NCI-H1930 (cell line): ENCODE measurements at regions not wholly inside any gene's neighbourhood (a gene's known extent, or its start where the extent isn't known, plus 50 kb on each side); places are given as distances from the start of the nearest gene placed in this dataset.
"Not testable (repeated sequence)": the region's sequence is repeated elsewhere in the genome, so short reads cannot be mapped to it uniquely, and the experiment has no call there.

Experiments used
- DNase-seq, 2 experiments: peaks; one replicate each; lab custom pipeline; 2025; lab: John Stamatoyannopoulos, UW

DNA sequence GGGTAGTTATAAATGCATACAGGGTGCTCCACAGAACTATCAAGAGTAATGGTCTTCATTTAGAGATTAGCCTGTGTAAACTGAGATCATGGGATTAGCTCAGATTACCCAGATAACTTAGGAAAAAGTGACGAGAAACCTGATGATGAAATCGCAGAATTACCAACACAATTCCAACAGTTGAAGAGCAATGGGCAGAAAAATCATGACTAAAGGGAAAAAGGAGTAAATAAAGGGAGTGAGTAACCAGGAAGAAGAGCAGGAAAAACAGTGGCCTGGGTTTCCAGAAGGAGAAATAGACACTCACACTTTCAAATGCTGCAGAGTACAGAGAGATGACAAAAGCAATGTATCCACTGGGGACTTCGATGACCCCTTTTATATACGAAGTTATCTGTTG lies 817.3 kb downstream of the TRIML1 start:
- no peak for DNase-seq

GRCh38 chr4:188958346-188958745 lies 819.1 kb downstream of the TRIML1 start:
- no peak for DNase-seq

DNA sequence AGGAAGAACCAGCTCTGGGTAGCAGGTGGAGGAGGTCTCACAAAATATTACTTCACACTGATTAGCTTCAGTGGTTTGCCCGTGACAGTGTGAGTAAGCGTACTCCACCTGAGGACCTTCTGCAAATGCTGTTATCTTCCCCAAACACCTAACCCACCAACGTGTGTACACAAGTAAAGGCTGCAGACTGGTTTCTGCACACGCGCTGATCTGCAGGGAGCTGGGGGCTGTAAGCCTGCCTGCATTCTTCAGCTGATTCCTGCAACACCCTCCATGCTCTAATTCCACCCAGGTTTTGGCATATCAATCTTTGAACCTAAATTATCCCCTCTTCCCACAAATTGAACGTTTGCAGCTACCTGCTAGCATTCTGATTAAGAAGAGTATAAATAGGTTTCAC lies 820.2 kb downstream of the TRIML1 start:
- no peak for DNase-seq

GRCh38 chr4:188960411-188961093 lies 821.3 kb downstream of the TRIML1 start:
- no peak for DNase-seq

DNA sequence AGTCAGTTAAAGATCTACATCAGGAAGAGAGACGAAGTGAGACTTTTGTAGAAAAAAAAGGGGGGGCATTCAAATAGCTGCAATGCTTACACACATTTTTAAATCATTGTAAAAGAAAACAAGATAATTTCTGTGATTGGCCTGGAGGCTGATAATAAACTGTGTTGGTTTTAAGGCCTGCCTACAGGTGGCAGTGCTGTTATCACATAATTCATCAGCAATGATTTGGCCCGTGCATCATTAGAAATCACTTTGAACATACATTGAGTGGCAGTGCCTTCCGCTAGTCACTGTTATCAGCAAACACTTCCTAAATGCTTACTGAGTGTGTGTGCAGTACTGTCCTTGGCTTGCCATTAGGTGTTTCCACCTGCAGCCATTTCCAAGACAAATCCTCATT lies 831.9 kb downstream of the TRIML1 start:
- no peak for DNase-seq

- DNase-seq: no peak
Observed at GRCh38 chr4:188975271-188975670, 836.0 kb downstream of the TRIML1 start.

DNA sequence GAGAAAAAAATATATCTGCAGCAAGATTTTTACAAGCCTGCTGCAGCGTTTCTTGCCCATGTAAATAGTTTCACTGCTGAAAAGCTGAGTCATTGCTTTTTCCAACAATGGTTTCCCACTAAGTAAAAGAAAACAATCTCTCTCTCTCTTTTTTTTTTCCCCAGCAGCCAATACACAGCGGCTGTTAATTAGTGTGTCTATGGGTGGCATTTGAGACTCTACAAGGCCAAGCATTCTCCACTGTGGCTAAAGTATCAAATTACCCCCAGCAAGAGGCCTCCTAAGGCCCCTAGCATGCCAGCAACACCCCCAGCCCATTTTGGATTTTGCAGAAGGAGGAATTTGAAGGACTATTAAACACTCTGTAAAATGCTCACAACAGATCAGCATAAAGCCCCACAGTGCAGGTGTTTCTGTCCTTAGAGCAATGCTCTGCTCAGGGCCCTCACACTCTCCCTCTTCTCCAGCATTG lies 837.4 kb downstream of the TRIML1 start:
- DNase-seq: peak in 1 of 2 experiments; percentile 18

DNA sequence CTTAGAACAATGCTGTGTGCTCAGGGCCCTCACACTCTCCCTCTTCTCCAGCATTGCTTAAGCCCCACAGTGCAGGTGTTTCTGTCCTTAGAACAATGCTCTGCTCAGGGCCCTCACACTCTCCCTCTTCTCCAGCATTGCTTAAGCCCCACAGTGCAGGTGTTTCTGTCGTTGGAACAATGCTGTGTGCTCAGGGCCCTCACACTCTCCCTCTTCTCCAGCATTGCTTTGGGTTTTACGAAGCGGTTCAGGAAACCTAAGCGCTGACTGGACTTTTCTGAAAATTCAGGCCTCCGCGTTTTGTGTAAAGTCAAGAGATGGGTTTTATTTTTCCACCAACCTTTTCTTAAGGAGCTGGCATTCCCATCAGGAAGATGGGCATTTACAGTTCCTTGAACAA lies 838.0 kb downstream of the TRIML1 start:
- not testable (repeated sequence) for DNase-seq

- DNase-seq: no peak
Observed at GRCh38 chr4:188984518-188984917, 845.3 kb downstream of the TRIML1 start.

DNA sequence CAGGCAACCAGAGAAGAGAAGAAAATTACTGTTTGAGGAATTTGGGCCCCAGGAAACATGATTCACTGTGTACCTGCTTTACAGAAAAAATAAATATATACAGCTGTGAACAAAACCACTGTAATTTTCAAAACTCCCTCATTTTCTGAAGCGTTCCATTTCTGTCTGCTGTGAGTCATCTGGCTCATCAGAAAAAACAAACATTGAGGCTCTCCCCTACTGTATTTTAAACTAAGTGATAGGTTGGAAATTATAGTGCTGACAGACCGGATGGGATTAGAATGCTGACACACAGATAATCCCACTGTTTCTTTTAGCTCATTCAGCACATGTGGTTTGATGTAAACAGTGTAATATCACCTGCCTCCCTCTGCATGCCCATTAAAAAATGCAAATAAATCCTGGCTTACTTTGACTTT lies 847.0 kb downstream of the TRIML1 start:
- DNase-seq: peak; percentile 39 to 76

DNA sequence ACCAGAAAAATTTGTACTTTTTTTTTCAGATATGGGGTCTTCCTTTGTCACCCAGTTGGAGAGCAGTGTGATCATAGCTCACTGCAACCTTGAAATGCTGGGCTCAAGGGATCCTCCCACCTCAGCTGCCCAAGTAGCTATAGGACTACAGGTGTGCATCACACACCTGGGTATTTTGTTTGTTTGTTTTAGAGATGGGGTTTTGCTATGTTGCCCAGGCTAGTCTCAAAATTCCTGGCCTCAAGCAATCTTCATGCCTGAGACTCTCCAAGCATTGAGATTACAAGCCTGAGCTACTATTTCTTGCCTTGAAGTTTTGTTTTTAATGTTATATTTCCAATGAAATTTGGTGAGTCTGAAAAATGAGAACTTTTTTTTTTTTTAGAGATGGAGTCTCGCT lies 847.8 kb downstream of the TRIML1 start:
- no peak for DNase-seq

DNA sequence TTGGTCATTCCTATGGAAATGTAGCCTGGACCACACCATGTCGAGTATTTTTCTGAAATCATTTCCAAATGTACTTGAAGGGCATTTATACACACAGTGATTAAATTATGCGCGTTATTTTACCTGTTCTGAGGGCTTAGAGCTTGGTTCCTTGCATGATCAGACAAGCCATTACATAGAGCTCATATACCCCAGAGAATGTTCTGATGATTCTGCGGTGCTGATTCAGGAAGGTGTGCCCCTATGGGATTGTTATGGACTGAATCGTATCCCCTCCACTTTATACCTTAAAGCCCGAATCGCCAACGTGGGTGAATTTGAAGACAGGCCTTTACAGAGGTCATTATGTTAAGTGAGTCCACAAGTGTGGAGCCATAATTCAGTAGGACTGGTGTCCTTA lies 848.9 kb downstream of the TRIML1 start:
- DNase-seq: no peak

GRCh38 chr4:188989371-188989770 lies 850.1 kb downstream of the TRIML1 start:
- no peak for DNase-seq

DNA sequence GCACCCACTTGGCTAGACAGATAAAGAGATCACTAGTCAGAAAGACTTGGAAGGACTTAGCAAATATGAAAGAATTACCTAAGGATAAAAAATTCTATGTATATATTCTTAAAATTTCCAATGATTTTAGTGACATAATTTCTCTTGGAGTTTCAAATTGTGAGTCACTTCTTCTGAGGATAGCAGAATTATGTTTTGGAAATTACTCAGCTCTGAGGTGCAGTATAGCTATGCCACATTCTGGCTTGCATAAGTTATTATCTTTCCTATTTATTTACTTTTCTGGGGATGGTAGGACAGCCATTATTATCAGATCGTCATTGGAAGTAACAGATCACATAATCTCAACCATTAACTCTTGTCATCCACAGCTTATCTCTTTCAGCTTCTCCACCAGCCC lies 853.5 kb downstream of the TRIML1 start:
- DNase-seq: no peak

DNA sequence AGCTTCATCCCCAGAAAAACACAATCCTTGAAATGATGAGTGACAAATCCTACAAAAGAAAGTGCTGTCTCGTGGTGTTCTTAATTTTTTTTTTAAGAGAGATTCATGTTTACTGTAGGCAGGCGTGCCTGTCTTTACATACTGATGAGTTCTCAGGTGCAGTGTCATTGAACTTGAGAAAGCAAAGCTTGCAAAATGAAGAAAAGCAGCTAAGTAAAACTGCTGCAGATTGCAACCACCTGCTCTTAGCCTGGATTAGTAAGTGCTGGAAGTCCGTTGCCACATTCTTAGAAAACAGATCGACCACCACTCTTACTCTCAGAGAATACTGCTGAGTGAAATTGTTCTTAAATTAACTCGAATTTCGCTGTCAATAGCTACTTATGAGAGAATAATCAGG lies 854.6 kb downstream of the TRIML1 start:
- peak; percentile 36 to 65 for DNase-seq

DNA sequence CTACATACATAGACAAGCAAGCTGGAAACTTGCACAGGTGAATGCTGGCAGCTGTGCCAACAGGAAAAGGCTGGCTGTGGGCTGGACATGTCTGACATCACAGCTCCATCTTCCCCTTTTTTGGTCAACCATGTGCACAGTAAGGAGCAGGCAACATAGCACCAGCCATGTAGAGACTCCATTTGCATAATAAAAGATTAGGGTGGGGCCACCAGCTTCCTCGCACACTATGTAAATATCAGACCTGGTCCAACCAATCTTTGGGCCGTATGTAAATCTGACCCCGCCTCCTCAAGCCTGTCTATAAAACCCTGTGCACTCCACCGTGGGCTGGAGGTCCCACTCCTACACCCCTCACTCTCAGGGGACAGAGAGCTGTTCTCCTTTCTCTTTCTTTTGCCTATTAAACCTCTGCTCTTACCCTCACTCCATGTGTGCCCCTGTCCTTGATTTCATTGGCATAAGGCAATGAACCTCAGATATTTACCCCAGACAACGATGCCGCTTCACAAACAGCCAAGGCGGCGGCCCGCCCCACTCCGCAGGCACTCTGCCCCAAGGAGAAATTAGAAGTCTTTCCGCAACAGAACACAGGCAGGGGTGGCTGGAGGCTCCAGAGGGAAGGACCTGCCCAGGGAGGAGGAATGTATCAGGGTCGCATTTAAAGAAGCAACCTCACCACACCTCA lies 862.2 kb downstream of the TRIML1 start:
- DNase-seq: no peak

GRCh38 chr4:189001971-189002450 lies 862.8 kb downstream of the TRIML1 start:
- DNase-seq: no peak

- DNase-seq: no peak
Observed at GRCh38 chr4:189002475-189002874, 863.2 kb downstream of the TRIML1 start.

- not testable (repeated sequence) for DNase-seq
Observed at GRCh38 chr4:189010452-189011217, 871.4 kb downstream of the TRIML1 start.

DNA sequence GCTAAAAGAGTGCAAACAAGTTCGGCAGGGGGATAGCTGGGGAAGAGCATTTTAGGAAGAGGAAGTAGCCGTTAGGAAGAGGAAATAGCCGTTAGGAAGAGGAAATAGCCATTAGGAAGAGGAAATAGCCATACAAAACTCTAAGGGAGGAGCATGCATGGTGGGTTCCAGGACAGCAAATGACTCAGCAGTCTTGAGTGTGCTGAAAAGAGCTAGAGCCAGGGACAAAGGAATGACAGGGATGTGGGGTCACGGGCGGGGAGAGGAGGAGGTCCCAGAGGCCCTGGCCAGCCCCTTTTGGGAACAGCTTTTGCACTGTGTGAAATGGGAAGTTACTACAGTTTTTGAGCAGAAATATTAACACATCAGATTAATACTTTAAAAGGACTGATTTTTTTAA lies 882.6 kb downstream of the TRIML1 start:
- DNase-seq: no peak

- no peak for DNase-seq
Observed at GRCh38 chr4:189022440-189023035, 883.3 kb downstream of the TRIML1 start.

DNA sequence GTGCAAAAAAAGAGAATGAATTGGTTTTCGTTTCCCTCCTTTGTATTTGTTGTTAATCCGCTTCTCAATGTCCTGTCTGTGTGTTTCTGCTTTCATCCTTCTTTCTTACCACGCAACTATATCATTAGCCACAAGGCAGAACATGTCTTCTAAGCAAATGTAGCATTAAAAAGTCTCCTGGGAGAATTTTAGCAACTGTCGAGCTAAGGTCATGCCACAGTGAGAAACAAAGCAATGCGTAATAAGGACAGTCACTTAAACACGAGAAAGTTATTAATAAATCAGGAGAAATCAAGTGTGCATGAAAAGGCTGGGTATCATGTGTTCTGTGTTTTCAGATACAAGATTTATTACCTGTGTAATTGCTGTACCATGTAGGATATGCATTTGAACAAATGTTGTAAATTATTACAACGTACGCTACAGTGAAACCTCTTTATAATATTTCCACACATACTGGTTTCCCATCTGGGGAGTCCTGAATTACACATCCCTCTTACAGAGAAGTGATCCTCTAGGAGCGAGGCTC lies 890.8 kb downstream of the TRIML1 start:
- no peak for DNase-seq
